Endometrium (tissue), 2 donors: ENCODE measurements at regions not wholly inside any gene's neighbourhood (a gene's known extent, or its start where the extent isn't known, plus 50 kb on each side); places are given as distances from the start of the nearest gene placed in this dataset.
A peak's percentile ranks its signal among the peaks of the same experiment; 100 is the strongest.

Source experiments
- FAIRE-seq: peaks from 2 replicates; lab custom pipeline; 2012; peaks lifted over from hg19 to GRCh38; lab: Jason Lieb, UNC
- donor health status: control.
- donor health status: control.

- FAIRE-seq: no peak
These were observed 244.1 kb upstream of the AKR1E2 start for GRCh38 chr10:4581929-4582328.

GRCh38 chr10:4579844-4580243 lies 246.2 kb upstream of the AKR1E2 start:
- no peak for FAIRE-seq

- no peak for FAIRE-seq
These were observed 249.8 kb upstream of the AKR1E2 start for GRCh38 chr10:4576206-4576605.

- FAIRE-seq: no peak
These were observed 256.9 kb upstream of the AKR1E2 start for GRCh38 chr10:4569151-4569550.

- no peak for FAIRE-seq
These were observed 257.3 kb upstream of the AKR1E2 start for GRCh38 chr10:4568731-4569130.

GRCh38 chr10:4568086-4568485 lies 257.9 kb upstream of the AKR1E2 start:
- FAIRE-seq: no peak

- no peak for FAIRE-seq
These were observed 258.4 kb upstream of the AKR1E2 start for GRCh38 chr10:4567637-4568036.

GRCh38 chr10:4566011-4566410 lies 260.0 kb upstream of the AKR1E2 start:
- FAIRE-seq: no peak

GRCh38 chr10:4561296-4561695 lies 264.7 kb upstream of the AKR1E2 start:
- no peak for FAIRE-seq

- no peak for FAIRE-seq
These were observed 268.5 kb upstream of the AKR1E2 start for GRCh38 chr10:4557469-4557868.

GRCh38 chr10:4556527-4556926 lies 269.5 kb upstream of the AKR1E2 start:
- FAIRE-seq: no peak

- FAIRE-seq: no peak
These were observed 270.1 kb upstream of the AKR1E2 start for GRCh38 chr10:4555920-4556319.

GRCh38 chr10:4549139-4549653 lies 276.8 kb upstream of the AKR1E2 start:
- FAIRE-seq: no peak

GRCh38 chr10:4546931-4547330 lies 279.1 kb upstream of the AKR1E2 start:
- FAIRE-seq: peak; percentile 92

- no peak for FAIRE-seq
These were observed 279.5 kb upstream of the AKR1E2 start for GRCh38 chr10:4546500-4546899.

GRCh38 chr10:4545062-4545461 lies 280.9 kb upstream of the AKR1E2 start:
- no peak for FAIRE-seq

GRCh38 chr10:4543938-4544533 lies 282.0 kb upstream of the AKR1E2 start:
- no peak for FAIRE-seq

- no peak for FAIRE-seq
These were observed 284.7 kb upstream of the AKR1E2 start for GRCh38 chr10:4541292-4541691.

- no peak for FAIRE-seq
These were observed 288.0 kb upstream of the AKR1E2 start for GRCh38 chr10:4538016-4538415.

- no peak for FAIRE-seq
These were observed 290.5 kb upstream of the AKR1E2 start for GRCh38 chr10:4535521-4535920.

GRCh38 chr10:4533621-4534020 lies 292.4 kb upstream of the AKR1E2 start:
- FAIRE-seq: no peak

GRCh38 chr10:4532976-4533375 lies 293.0 kb upstream of the AKR1E2 start:
- peak; percentile 90 for FAIRE-seq

- FAIRE-seq: peak; percentile 18
These were observed 293.5 kb upstream of the AKR1E2 start for GRCh38 chr10:4532467-4532866.

GRCh38 chr10:4532011-4532410 lies 294.0 kb upstream of the AKR1E2 start:
- FAIRE-seq: no peak

- no peak for FAIRE-seq
These were observed 296.7 kb upstream of the AKR1E2 start for GRCh38 chr10:4529266-4529665.
